ENCODE measurements at regions not wholly inside any gene's neighbourhood (a gene's known extent, or its start where the extent isn't known, plus 50 kb on each side); places are given as distances from the start of the nearest gene placed in this dataset.
"Not testable (repeated sequence)": the region's sequence is repeated elsewhere in the genome, so short reads cannot be mapped to it uniquely, and the experiment has no call there.

DNA sequence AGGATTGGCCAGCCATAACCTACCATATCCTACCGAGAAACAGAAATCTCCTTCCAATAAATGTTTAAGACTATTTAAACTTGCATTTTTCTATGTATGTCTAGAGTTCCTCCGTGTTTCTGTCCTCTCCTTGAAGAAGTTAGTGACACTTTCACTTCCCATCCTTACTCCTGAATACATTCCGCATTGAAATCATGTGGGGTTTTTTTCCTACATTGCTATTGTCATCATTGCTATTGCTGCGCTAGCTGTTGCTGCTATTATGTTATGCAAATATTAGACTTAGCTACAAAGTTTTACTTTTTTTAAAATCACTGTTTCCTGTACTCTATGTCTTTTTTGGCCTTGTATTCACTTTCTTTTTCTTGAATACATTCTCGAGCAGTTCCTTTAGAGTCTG, 83.3 kb upstream of the NEK6 start:
- ATAC-seq (no peak), DNase-seq (ENCODE audit: low spot score) (no peak)
- H3K36me3 Mint-ChIP-seq, result peaks cover 4% of the 10 kb centered on the region
- H3K9me3 Mint-ChIP-seq, result peaks cover 2% of the 10 kb centered on the region
- peaks cover 13 to 15% of the 10 kb centered on the region in 2 donors for H3K4me1 Mint-ChIP-seq (ENCODE audit: low read depth in 2 of 2)
- no peak overlapping the region for H3K4me3 Mint-ChIP-seq
- H3K27ac Mint-ChIP-seq, result no peak overlapping the region
- peaks cover 0 to 2% of the 10 kb centered on the region in 2 donors for H3K27me3 Mint-ChIP-seq

DNA sequence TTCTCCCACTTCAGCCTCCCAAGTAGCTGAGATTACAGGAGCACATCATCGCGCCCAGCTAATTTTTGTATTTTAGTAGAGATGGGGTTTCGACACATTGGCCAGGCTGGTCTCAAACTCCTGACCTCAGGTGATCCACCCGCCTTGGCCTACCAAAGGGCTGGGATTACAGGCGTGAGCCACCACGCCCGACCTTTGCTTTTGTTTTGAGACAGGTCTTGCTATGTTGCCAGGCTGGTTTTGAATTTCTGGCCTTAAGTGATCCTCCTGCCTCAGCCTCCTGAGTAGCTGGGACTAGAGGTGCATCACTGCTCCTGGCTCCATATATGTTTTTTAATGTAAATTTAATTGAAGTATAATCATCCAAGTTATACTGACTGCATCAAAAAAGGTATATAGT, 80.2 kb upstream of the NEK6 start:
- H3K4me1 Mint-ChIP-seq (ENCODE audit: low read depth in 2 of 2), result peaks cover 5 to 13% of the 10 kb centered on the region in 2 donors
- not testable (repeated sequence) for DNase-seq (ENCODE audit: low spot score); H3K9me3 Mint-ChIP-seq; H3K27ac Mint-ChIP-seq; H3K36me3 Mint-ChIP-seq; ATAC-seq; H3K4me3 Mint-ChIP-seq; H3K27me3 Mint-ChIP-seq

DNA sequence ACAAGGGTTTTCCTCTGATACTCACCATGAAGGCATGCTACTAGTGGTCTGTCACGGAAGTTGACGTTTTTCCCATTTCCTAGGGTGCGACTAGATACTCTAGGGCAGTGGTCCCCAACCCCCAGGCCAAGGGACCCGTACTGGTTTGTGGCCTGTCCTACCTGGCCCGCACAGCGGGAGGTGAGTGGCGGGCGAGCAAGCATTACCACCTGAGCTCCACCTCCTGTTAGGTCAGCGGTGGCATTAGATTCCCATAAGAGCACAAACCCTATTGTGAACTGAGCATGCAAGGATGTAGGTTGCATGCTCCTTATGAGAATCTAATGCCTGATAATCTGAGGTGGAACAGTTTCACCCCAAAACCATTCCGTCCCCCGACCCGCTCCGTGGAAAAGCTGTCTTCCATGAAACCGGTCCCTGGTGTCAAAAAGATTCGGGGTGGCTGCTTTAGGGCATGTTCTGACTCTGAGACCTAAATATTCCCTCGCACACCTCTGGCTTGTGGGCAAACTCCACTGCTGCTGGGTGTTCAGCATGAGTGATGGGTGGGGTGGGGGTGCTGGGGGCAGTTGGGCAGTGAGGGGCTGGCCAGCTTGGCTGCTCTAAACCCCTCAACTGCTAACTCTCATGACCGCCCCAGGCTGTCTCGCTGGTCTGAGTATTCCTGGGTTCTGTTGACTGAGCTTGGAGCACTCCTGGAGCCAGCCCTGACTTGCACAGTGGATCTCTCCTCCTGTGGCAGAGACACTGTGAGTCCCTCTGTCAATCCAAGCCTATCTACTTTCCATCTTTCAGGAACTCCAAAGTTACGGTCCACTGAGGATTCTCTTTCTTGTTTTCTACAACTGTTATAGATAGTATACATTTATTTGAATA, 78.3 kb upstream of the NEK6 start:
- H3K9me3 Mint-ChIP-seq, result no peaks in the 10 kb centered on the region
- no peak overlapping the region for H3K27ac Mint-ChIP-seq
- DNase-seq (ENCODE audit: low spot score) (no peak), ATAC-seq (no peak)
- H3K36me3 Mint-ChIP-seq, result no peaks in the 10 kb centered on the region
- peaks cover 5 to 7% of the 10 kb centered on the region in 2 donors for H3K27me3 Mint-ChIP-seq
- H3K4me3 Mint-ChIP-seq, result no peak overlapping the region
- H3K4me1 Mint-ChIP-seq (ENCODE audit: low read depth in 2 of 2), result peaks cover 0 to 10% of the 10 kb centered on the region in 2 donors

DNA sequence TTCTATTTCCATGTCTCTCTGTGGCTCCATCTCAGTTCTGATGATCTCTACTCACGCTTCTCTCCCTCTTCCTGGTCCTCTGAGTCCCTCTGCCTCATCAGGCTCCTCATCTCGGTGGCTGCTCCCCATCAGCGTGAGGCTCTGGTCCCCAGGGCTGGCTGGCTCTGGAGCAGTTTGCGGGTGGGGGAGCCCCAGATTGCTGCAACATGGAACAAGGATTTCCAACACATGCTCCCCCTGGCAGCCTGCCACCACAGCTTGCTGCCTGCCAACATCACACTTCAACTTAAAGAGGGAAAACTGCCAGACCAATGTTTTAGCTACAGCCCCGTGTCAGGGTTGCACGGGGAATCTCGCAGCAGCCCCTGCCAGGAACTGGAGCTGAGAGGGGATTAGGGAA, 77.2 kb upstream of the NEK6 start:
- H3K36me3 Mint-ChIP-seq, result no peaks in the 10 kb centered on the region
- peaks cover 5 to 7% of the 10 kb centered on the region in 2 donors for H3K27me3 Mint-ChIP-seq
- peak overlapping the region in 1 of 2 donors; percentile 65 for H3K27ac Mint-ChIP-seq
- ATAC-seq, result no peak
- H3K4me3 Mint-ChIP-seq, result no peak overlapping the region
- H3K4me1 Mint-ChIP-seq (ENCODE audit: low read depth in 2 of 2), result peaks cover 0 to 10% of the 10 kb centered on the region in 2 donors
- DNase-seq (ENCODE audit: low spot score), result no peak
- H3K9me3 Mint-ChIP-seq, result no peaks in the 10 kb centered on the region

DNA sequence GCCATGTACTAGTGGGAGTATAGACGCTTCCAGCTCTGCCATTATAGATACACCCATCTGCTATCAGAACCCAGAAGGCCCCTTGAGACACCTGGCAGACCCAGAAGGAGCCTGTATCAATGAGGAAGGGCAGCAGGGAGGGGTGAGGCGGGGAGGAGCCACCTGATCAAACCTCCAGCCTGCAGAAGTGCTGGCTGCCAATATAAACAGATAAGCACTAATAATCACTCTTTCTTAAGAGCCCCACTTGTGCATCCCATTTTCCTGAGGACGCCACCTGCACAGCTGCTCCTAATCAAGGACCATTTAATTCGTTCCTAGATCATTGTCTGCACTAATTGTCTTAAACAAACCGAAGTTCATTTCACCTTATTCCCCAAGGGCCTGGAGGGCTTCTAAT, 75.0 kb upstream of the NEK6 start:
- Mint-ChIP-seq H3K9me3 (no peaks in the 10 kb centered on the region), H3K36me3 (no peaks in the 10 kb centered on the region), H3K27ac (no peak overlapping the region), H3K4me3 (no peak overlapping the region), H3K27me3 (peaks cover 5 to 7% of the 10 kb centered on the region in 2 donors), H3K4me1 (ENCODE audit: low read depth in 2 of 2) (peaks cover 0 to 10% of the 10 kb centered on the region in 2 donors)
- DNase-seq (ENCODE audit: low spot score) (no peak), ATAC-seq (no peak)

DNA sequence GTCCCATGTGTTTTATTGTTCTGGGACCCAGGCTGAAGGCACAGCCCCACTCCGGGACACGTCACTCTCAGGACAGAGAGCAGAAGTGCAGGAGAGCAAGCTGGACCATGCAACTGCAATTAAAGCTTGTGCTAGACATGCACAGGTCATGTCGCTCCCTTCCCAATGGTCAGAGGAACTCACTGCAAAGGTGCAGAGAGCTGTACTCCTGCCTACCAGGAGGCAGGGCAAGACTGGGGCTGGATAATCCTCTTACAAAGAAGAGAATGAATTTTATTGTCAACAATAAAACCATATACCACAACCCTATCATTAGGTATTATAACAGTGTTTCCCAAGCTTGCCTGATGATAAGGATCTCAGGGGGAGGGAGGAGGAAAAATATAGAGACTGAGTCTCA, 74.0 kb upstream of the NEK6 start:
- DNase-seq (ENCODE audit: low spot score) (no peak), ATAC-seq (no peak)
- H3K27ac Mint-ChIP-seq, result no peak overlapping the region
- no peaks in the 10 kb centered on the region for H3K9me3 Mint-ChIP-seq
- H3K36me3 Mint-ChIP-seq, result no peaks in the 10 kb centered on the region
- no peak overlapping the region for H3K4me3 Mint-ChIP-seq
- peaks cover 0 to 14% of the 10 kb centered on the region in 2 donors for H3K4me1 Mint-ChIP-seq (ENCODE audit: low read depth in 2 of 2)
- H3K27me3 Mint-ChIP-seq, result peaks cover 5 to 7% of the 10 kb centered on the region in 2 donors

DNA sequence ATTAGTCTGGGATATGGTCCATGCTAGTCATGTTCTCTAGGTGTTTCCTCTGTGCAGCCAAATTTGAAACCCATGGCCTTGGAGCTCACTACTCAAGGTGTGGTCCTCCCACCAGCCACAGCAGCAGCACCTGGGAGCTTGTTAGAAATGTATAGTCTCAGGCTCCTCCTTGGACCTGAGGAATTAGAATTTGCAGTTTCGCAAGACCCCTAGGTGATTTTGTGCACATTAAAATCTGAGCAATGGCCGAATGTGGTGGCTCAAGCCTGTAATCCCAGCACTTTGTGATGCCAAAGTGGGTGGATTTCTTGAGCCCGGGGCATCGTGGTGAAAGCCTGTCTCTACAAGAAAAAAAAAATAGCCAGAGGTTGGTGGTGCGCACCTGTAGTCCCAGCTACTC, 72.3 kb upstream of the NEK6 start:
- ATAC-seq, result no peak
- Mint-ChIP-seq H3K27ac (no peak overlapping the region), H3K9me3 (no peaks in the 10 kb centered on the region), H3K4me1 (ENCODE audit: low read depth in 2 of 2) (peaks cover 0 to 13% of the 10 kb centered on the region in 2 donors), H3K27me3 (peaks cover 2 to 4% of the 10 kb centered on the region in 2 donors), H3K36me3 (no peaks in the 10 kb centered on the region), H3K4me3 (no peak overlapping the region)
- DNase-seq (ENCODE audit: low spot score), result no peak

DNA sequence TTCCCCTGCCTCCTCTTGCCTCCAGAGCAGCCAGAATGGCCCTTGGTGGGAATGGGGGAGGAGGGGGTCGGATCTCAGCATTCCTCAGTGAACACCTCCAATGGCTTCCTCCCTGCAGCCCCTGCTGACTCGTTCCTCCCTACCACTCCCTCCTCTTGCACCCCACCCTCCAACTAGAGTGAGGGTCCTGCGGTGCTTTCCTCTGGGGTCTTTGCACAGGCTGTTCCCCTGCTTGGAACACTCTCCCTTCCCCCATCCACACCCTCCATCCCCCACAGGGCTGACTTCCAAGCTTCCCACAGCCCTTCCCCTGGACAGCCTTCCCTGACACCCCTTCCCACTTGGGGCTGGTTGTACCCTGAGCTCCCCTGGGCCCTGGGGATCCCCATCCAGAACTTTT, 70.4 kb upstream of the NEK6 start:
- ATAC-seq, result no peak

DNA sequence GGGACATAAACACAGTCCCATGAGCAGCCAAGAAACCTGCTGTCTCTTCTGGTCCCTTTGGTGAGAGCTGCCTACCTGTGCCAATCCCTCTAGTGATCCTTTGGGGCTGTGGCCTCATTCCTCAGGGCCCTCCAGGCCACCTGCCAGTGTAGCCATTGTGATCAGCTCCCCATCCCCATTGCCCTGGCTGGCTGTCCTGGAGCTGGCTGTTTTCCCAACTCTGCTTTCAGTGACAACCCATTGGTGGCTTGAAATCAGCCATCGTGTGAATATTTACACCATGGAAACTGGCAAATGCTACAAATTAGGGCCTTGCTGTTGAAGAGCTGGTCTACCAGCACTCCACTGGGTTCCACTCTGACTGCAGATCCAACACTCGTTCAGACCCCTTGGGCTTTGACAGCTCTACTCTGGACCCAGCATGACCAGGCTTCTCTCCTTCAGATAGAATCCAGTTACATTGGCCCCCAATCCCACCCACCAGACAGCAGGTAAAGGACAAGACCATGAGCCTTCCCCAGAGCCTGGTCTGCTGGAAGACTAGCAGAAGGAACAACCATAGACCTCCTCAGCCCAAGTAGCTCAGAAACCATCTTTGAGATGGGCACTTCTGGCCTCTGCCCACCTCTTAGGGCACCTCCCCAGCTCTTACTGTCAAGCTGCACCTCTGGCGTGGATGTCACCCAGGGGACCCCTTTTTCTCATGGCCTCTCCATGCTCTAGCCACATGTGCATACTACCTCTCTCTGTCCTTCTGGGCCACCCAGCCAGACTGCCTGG, 69.2 kb upstream of the NEK6 start:
- H3K4me3 Mint-ChIP-seq, result no peak overlapping the region
- peak overlapping the region in 1 of 2 donors; percentile 80 for H3K27ac Mint-ChIP-seq
- no peak for DNase-seq (ENCODE audit: low spot score)
- H3K9me3 Mint-ChIP-seq, result no peaks in the 10 kb centered on the region
- H3K27me3 Mint-ChIP-seq, result no peaks in the 10 kb centered on the region
- H3K4me1 Mint-ChIP-seq (ENCODE audit: low read depth in 2 of 2), result peaks cover 0 to 16% of the 10 kb centered on the region in 2 donors
- no peak for ATAC-seq
- no peaks in the 10 kb centered on the region for H3K36me3 Mint-ChIP-seq

More for the DNA sequence above, 70.4 kb upstream of the NEK6 start:
- Mint-ChIP-seq H3K4me3 (no peak overlapping the region), H3K27me3 (no peaks in the 10 kb centered on the region), H3K36me3 (no peaks in the 10 kb centered on the region), H3K9me3 (no peaks in the 10 kb centered on the region), H3K4me1 (ENCODE audit: low read depth in 2 of 2) (peaks cover 0 to 14% of the 10 kb centered on the region in 2 donors), H3K27ac (no peak overlapping the region)
- no peak for DNase-seq (ENCODE audit: low spot score)

DNA sequence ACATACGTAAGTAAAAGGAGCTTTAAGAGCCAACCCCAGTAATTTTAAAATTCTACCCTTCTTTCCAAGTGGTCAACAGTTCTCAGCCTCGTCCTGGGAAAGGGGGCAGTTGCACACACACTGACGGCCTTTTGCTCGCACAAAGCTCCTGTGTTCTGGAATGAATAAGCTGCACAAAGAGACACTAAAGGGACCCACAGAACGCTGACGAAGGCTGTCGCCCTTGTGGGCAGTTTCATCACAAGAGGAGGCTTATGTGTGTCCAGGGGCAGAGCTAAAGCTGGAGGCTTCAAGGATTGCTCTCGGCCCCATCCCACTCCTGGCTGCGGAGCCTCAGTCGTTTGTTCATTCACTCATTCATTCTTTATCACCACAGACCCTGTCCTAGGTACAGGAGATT, 67.0 kb upstream of the NEK6 start:
- Mint-ChIP-seq H3K27ac (peak overlapping the region; percentile 0 to 50), H3K4me1 (ENCODE audit: low read depth in 2 of 2) (peaks cover 0 to 23% of the 10 kb centered on the region in 2 donors), H3K4me3 (no peak overlapping the region), H3K27me3 (no peaks in the 10 kb centered on the region), H3K9me3 (peaks cover 4% of the 10 kb centered on the region), H3K36me3 (peaks cover 11% of the 10 kb centered on the region)
- no peak for ATAC-seq
- no peak for DNase-seq (ENCODE audit: low spot score)

DNA sequence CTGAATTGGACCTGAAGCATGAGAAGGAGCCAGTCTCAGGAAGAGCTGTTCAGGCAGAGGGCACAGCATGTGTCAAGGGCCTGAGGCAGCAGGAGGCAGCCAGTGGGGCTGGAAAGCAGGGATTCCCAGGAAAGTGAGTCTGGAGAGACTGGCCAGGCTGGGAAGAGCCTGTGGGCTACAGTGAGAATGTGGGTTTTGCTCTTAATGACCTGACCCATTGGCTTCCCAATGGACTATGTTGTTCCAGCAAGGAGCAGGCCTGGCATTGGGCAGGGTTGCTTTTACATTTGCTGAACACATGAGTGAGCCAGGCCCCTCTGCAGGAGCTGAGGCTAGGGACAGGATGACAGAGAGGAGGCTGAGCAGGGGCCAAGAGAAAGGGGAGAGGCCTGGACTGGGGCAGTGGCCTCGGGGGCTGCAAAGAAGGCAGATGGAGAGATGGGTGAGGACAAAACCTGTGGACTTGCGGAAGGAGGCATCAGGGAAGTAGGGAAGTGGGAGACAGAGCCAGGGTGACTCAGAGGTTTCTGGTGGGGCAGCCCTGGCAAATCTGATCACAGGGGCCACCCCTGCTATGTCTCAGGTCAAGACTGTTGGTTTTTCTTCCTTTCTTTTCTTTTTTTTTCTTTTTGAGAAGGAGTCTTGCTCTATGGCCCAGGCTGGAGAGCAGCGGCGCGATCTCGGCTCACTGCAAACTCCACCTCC, 65.9 kb upstream of the NEK6 start:
- Mint-ChIP-seq H3K4me1 (ENCODE audit: low read depth in 2 of 2) (peaks cover 3 to 31% of the 10 kb centered on the region in 2 donors), H3K36me3 (peaks cover 19% of the 10 kb centered on the region), H3K9me3 (peaks cover 10% of the 10 kb centered on the region), H3K27me3 (no peaks in the 10 kb centered on the region), H3K4me3 (no peak overlapping the region), H3K27ac (peak overlapping the region; percentile 0 to 50)
- ATAC-seq (no peak), DNase-seq (ENCODE audit: low spot score) (no peak)

DNA sequence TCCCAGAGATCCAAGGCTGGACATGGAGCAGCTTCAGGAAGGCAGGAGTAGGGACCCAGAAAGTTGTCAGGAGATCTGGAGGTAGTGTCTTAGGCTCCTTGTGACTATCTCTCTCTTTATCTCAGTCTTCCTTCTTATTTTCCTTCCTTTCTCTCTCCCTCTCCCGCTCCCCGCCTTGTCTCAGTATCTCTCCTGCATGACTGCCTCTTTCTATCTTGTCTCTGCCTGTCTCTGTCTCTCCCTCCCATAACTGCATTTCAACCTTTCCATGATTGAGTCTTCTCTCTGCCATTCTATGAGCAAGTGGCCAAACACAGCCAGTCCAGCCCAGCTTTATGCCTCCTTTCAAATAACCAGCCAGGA, 61.0 kb upstream of the NEK6 start:
- Mint-ChIP-seq H3K4me3 (peak overlapping the region; percentile 48), H3K27ac (peak overlapping the region; percentile 79 to 85), H3K36me3 (peaks cover 22% of the 10 kb centered on the region), H3K4me1 (ENCODE audit: low read depth in 2 of 2) (peaks cover 18 to 50% of the 10 kb centered on the region in 2 donors), H3K27me3 (no peaks in the 10 kb centered on the region), H3K9me3 (peaks cover 12% of the 10 kb centered on the region)
- DNase-seq (ENCODE audit: low spot score) (no peak), ATAC-seq (no peak)

DNA sequence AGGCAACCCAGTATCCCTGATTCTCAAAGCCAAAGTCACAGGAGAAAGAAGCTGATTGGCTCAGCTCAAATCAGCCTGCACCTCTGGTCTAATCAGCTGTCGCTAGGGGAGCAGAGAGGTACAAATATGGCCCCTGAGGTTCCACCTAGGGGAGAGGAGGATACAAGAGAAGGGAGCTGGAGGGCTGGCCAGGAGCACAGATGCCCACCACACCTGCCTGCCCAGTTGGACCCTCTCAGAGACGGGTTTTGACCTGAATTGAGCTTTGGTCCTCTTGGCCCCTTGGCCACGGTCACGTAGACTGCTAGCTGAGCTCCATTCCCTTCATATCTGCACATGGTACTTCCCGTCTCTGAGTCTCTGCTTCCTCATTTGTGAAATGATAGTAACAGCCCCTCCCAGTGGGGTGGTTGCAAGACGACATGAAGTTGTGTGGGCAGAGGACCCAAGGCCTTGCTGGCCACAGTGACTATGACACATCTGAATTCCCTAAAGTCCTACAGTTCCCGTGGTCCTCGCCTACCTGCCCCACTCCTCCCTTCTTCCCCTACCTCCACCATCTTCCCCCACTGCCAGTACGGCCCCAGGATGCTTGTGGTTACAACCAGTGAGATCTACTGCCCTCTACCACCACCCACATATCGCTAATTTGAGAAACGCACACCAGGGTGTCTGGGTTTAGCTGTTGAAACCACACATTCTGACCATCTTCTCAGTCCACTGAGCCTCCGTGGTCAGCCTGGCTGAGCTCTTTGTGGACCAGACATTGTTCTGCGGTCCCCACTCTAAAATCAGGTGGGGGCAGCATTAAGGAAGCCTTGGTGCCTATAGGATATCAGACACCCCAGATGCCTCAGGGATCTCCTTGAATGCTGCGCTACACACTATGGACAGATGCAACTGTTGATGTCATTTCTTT, 60.3 kb upstream of the NEK6 start:
- peak overlapping the region; percentile 48 for H3K4me3 Mint-ChIP-seq
- H3K27ac Mint-ChIP-seq, result peak overlapping the region; percentile 79 to 85
- peak; percentile 83 to 85 for ATAC-seq
- peaks cover 12% of the 10 kb centered on the region for H3K9me3 Mint-ChIP-seq
- H3K4me1 Mint-ChIP-seq (ENCODE audit: low read depth in 2 of 2), result peaks cover 21 to 53% of the 10 kb centered on the region in 2 donors
- peaks cover 22% of the 10 kb centered on the region for H3K36me3 Mint-ChIP-seq
- H3K27me3 Mint-ChIP-seq, result no peaks in the 10 kb centered on the region
- DNase-seq (ENCODE audit: low spot score), result peak; percentile 80

Data from natural killer cell treated with Interleukin-12 subunit alpha and Interleukin-12 subunit beta and Interleukin-15 and Interleukin-18, amount 100 ng/mL, for 72 hours (primary cell).